ENCODE measurements at regions not wholly inside any gene's neighbourhood (a gene's known extent, or its start where the extent isn't known, plus 50 kb on each side); places are given as distances from the start of the nearest gene placed in this dataset.

- TF ChIP-seq CTCF (IDR thresholded peaks at IDR 0.05; ENCODE audit: low read length) (no peak), EZH2 (optimal IDR thresholded peaks at IDR 0.05; ENCODE audit: low read depth, low read length) (no peak), EZH2phosphoT487 (IDR thresholded peaks at IDR 0.05; ENCODE audit: low read length) (no peak)
Measured at GRCh38 chr2:198268519-198268918, 464.1 kb downstream of the PLCL1 start.
